A549 (cell line): ENCODE measurements at regions not wholly inside any gene's neighbourhood (a gene's known extent, or its start where the extent isn't known, plus 50 kb on each side); places are given as distances from the start of the nearest gene placed in this dataset.

Experiments used
- CBX2 ChIP-seq: fragments of 200-600 bp; sonication (generic); IDR thresholded peaks from 2 replicates; pipeline ENCODE4 v1.6.1; 2016; ENCODE audit warnings: low read depth, mild to moderate bottlenecking, borderline replicate concordance
- CHD2 ChIP-seq: fragments of 150-350 bp; IDR thresholded peaks from 2 replicates; pipeline ENCODE4 v1.6.1; 2014; ENCODE audit warnings: low read length; ENCODE audit not compliant: partially characterized antibody
- CTCF ChIP-seq: fragments of >200 bp; sonication (Bioruptor Twin); formaldehyde crosslinking; IDR thresholded peaks from 3 replicates; pipeline ENCODE4 v1.5.1; 2016
- EP300 ChIP-seq, 2 experiments: fragments of >200 bp; sonication (Bioruptor Twin); formaldehyde crosslinking; IDR thresholded peaks; 2 replicates in 1 of 2; 3 replicates in 1 of 2; pipeline ENCODE4 v1.6.1; 2016 to 2017
- ESRRA ChIP-seq: fragments of 150-350 bp; IDR thresholded peaks from 2 replicates; pipeline ENCODE4 v1.6.1; 2014; ENCODE audit warnings: mild to moderate bottlenecking, low read length, borderline replicate concordance
- HDAC2 ChIP-seq: fragments of 200-600 bp; sonication (generic); IDR thresholded peaks from 2 replicates; pipeline ENCODE4 v1.6.1; 2016
- MYC ChIP-seq: IDR thresholded peaks from 2 replicates; pipeline ENCODE4 v1.6.1; 2012; ENCODE audit warnings: mild to moderate bottlenecking, inconsistent platforms, low read length, improper control_type of control experiment, borderline replicate concordance
- NR3C1 ChIP-seq: fragments of >200 bp; sonication (Bioruptor Twin); formaldehyde crosslinking; IDR thresholded peaks from 3 replicates; pipeline ENCODE4 v1.6.1; 2017
- POLR2AphosphoS2 ChIP-seq: conservative IDR thresholded peaks from 2 replicates; pipeline ENCODE4 v1.6.1; 2012; ENCODE audit warnings: low read length, improper control_type of control experiment, inconsistent platforms
- RAD21 ChIP-seq, 2 experiments: fragments of >200 bp in 1 of 2; sonication (Bioruptor Twin) in 1 of 2; formaldehyde crosslinking in 1 of 2; IDR thresholded peaks in 1 of 2; conservative IDR thresholded peaks in 1 of 2; 2 replicates in 1 of 2; 3 replicates in 1 of 2; pipeline ENCODE4 v1.6.1; 2012 to 2018; ENCODE audit warnings: inconsistent platforms in 1 of 2
- RFX5 ChIP-seq: fragments of 450-650 bp; IDR thresholded peaks from 2 replicates; pipeline ENCODE4 v1.7.1; 2014; ENCODE audit warnings: antibody characterized with exemption, mild to moderate bottlenecking, moderate library complexity
- SMC3 ChIP-seq: fragments of >200 bp; sonication (Bioruptor Twin); formaldehyde crosslinking; IDR thresholded peaks from 3 replicates; pipeline ENCODE4 v1.6.1; 2018; ENCODE audit warnings: inconsistent platforms
- TP53 ChIP-seq: fragments of 250-450 bp; sonication (Bioruptor Pico); IDR thresholded peaks from 2 replicates; pipeline ENCODE4 v1.5.0; 2021; ENCODE audit warnings: mild to moderate bottlenecking, moderate library complexity

- no peak for TF ChIP-seq RAD21 (conservative IDR thresholded peaks at IDR 0.05 in 1 of 2, IDR thresholded peaks at IDR 0.05 in 1 of 2)
- no peak for TF ChIP-seq RFX5
- no peak for TF ChIP-seq MYC
- no peak for TF ChIP-seq POLR2AphosphoS2
- no peak for TF ChIP-seq CBX2
- no peak for TF ChIP-seq HDAC2
- TF ChIP-seq CTCF = no peak
- no peak for TF ChIP-seq CHD2
- no peak for TF ChIP-seq TP53
- no peak for TF ChIP-seq NR3C1
- no peak for TF ChIP-seq ESRRA
- no peak for TF ChIP-seq EP300 (IDR thresholded peaks at IDR 0.05)
- no peak for TF ChIP-seq SMC3
Observed at GRCh38 chr2:139175510-139175909, 395.3 kb upstream of the NXPH2 start.
